H9 (cell line): ENCODE measurements at regions not wholly inside any gene's neighbourhood (a gene's known extent, or its start where the extent isn't known, plus 50 kb on each side); places are given as distances from the start of the nearest gene placed in this dataset.

Experiments
- DNase-seq: peaks from one replicate; pipeline ENCODE4 v3.0.0-alpha.2; 2017
- H2AFZ ChIP-seq: one replicate; pipeline ENCODE4 v1.6.1; 2013; ENCODE audit warnings: mild to moderate bottlenecking, low read length, control low read depth, moderate library complexity
- H2AK5ac ChIP-seq: 2 replicates; pipeline ENCODE4 v1.6.1; 2013; ENCODE audit warnings: low read length, control low read depth, mixed read lengths; ENCODE audit not compliant: insufficient read length
- H2BK120ac ChIP-seq: one replicate; pipeline ENCODE4 v1.6.1; 2013; ENCODE audit warnings: low read depth, mild to moderate bottlenecking, low read length, control low read depth, inconsistent platforms; ENCODE audit not compliant: poor library complexity, severe bottlenecking
- H2BK12ac ChIP-seq: 2 replicates; pipeline ENCODE4 v1.6.1; 2013; ENCODE audit warnings: low read length, control low read depth, mixed read lengths, low read depth; ENCODE audit not compliant: insufficient read length
- H2BK15ac ChIP-seq: 2 replicates; pipeline ENCODE4 v1.6.1; 2013; ENCODE audit warnings: low read depth, low read length, control low read depth
- H2BK20ac ChIP-seq: one replicate; pipeline ENCODE4 v1.6.1; 2013; ENCODE audit warnings: low read depth, mild to moderate bottlenecking, low read length, control low read depth, inconsistent platforms; ENCODE audit not compliant: poor library complexity, severe bottlenecking
- H2BK5ac ChIP-seq: 2 replicates; pipeline ENCODE4 v1.6.1; 2013; ENCODE audit warnings: low read length, control low read depth, mixed read lengths; ENCODE audit not compliant: insufficient read length
- H3K14ac ChIP-seq: 2 replicates; pipeline ENCODE4 v1.6.1; 2013; ENCODE audit warnings: low read length, control low read depth; ENCODE audit not compliant: insufficient read depth
- H3K18ac ChIP-seq: 2 replicates; pipeline ENCODE4 v1.6.1; 2013; ENCODE audit warnings: low read depth, mild to moderate bottlenecking, mixed read lengths, low read length, control low read depth; ENCODE audit not compliant: insufficient read length
- H3K23ac ChIP-seq: 2 replicates; pipeline ENCODE4 v1.6.1; 2013; ENCODE audit warnings: low read length, control low read depth, mixed read lengths, low read depth; ENCODE audit not compliant: insufficient read length
- H3K23me2 ChIP-seq: 2 replicates; pipeline ENCODE4 v1.6.1; 2013; ENCODE audit warnings: low read depth, mild to moderate bottlenecking, mixed read lengths, low read length, control low read depth; ENCODE audit not compliant: insufficient read length, poor library complexity, severe bottlenecking
- H3K27ac ChIP-seq: 2 replicates; pipeline ENCODE4 v1.5.1; 2013; ENCODE audit warnings: low read length, control low read depth, mixed read lengths, low read depth; ENCODE audit not compliant: insufficient read length
- H3K27me3 ChIP-seq: 2 replicates; pipeline ENCODE4 v1.6.1; 2013; ENCODE audit warnings: low read length, control low read depth, inconsistent platforms; ENCODE audit not compliant: insufficient read depth
- H3K4ac ChIP-seq: 2 replicates; pipeline ENCODE4 v1.6.1; 2013; ENCODE audit warnings: low read depth, mild to moderate bottlenecking, control low read depth, inconsistent platforms, low read length, moderate library complexity
- H3K4me1 ChIP-seq: 2 replicates; pipeline ENCODE4 v1.6.1; 2013; ENCODE audit warnings: low read length, control low read depth, inconsistent platforms; ENCODE audit not compliant: insufficient read depth
- H3K4me2 ChIP-seq: 2 replicates; pipeline ENCODE4 v1.6.1; 2013; ENCODE audit warnings: low read length, control low read depth, mixed read lengths; ENCODE audit not compliant: insufficient read length, insufficient read depth
- H3K56ac ChIP-seq: 2 replicates; pipeline ENCODE4 v1.6.1; 2013; ENCODE audit warnings: low read depth, mild to moderate bottlenecking, mixed read lengths, low read length, control low read depth; ENCODE audit not compliant: insufficient read length
- H3K79me1 ChIP-seq: 2 replicates; pipeline ENCODE4 v1.6.1; 2013; ENCODE audit warnings: low read depth, mild to moderate bottlenecking, moderate library complexity, low read length, control low read depth, inconsistent platforms; ENCODE audit not compliant: insufficient read depth, poor library complexity, severe bottlenecking
- H3K79me2 ChIP-seq: 2 replicates; pipeline ENCODE4 v1.6.1; 2013; ENCODE audit warnings: low read length, control low read depth, inconsistent platforms; ENCODE audit not compliant: insufficient read depth
- H3K9ac ChIP-seq: 2 replicates; pipeline ENCODE4 v1.6.1; 2013; ENCODE audit warnings: low read length, control low read depth, mixed read lengths; ENCODE audit not compliant: insufficient read length; ENCODE audit errors: extremely low read depth
- H3K9me3 ChIP-seq: one replicate; pipeline ENCODE4 v1.6.1; 2013; ENCODE audit warnings: low read depth, low read length, inconsistent platforms; ENCODE audit not compliant: control insufficient read depth
- H3T11ph ChIP-seq: one replicate; pipeline ENCODE4 v1.6.1; 2013; ENCODE audit warnings: mild to moderate bottlenecking, low read length, control low read depth, inconsistent platforms
- H4K20me1 ChIP-seq: one replicate; pipeline ENCODE4 v1.6.1; 2013; ENCODE audit not compliant: control insufficient read depth, insufficient read length, insufficient read depth
- H4K5ac ChIP-seq: 2 replicates; pipeline ENCODE4 v1.6.1; 2013; ENCODE audit warnings: low read depth, mild to moderate bottlenecking, mixed read lengths, low read length, control low read depth; ENCODE audit not compliant: insufficient read length
- H4K8ac ChIP-seq: replicated peaks from 2 replicates; pipeline ENCODE4 v1.6.1; 2013; ENCODE audit warnings: low read length, control low read depth, mixed read lengths, low read depth; ENCODE audit not compliant: insufficient read length
- H4K91ac ChIP-seq: 2 replicates; pipeline ENCODE4 v1.6.1; 2013; ENCODE audit warnings: low read depth, mild to moderate bottlenecking, moderate library complexity, mixed read lengths, low read length, control low read depth; ENCODE audit not compliant: insufficient read length
- H3K27ac Mint-ChIP-seq, 3 experiments: 2 replicates in 2 of 3; 3 replicates in 1 of 3; pipeline ENCODE4 v1.8.0; 2020 to 2021; ENCODE audit warnings: mixed read lengths in 3 of 3, mild to moderate bottlenecking in 1 of 3, moderate library complexity in 1 of 3
- H3K27me3 Mint-ChIP-seq: 2 replicates; pipeline ENCODE4 v1.8.0; 2021; ENCODE audit warnings: low read depth, mild to moderate bottlenecking, moderate library complexity, mixed read lengths
- H3K36me3 Mint-ChIP-seq, 3 experiments: 2 replicates in 2 of 3; 3 replicates in 1 of 3; pipeline ENCODE4 v1.8.0; 2020 to 2021; ENCODE audit warnings: low read depth in 3 of 3, mixed read lengths in 3 of 3; ENCODE audit not compliant: insufficient read depth in 1 of 3
- H3K4me1 Mint-ChIP-seq, 2 experiments: 2 replicates each; pipeline ENCODE4 v1.8.0; 2020; ENCODE audit warnings: mixed read lengths in 2 of 2
- H3K4me3 Mint-ChIP-seq, 2 experiments: 2 replicates in 1 of 2; 3 replicates in 1 of 2; pipeline ENCODE4 v1.8.0; 2020 to 2021; ENCODE audit warnings: mild to moderate bottlenecking in 2 of 2, mixed read lengths in 2 of 2, moderate library complexity in 1 of 2
- H3K9me3 Mint-ChIP-seq, 2 experiments: 2 replicates in 1 of 2; 3 replicates in 1 of 2; pipeline ENCODE4 v1.8.0; 2020; ENCODE audit warnings: mild to moderate bottlenecking in 2 of 2, mixed read lengths in 2 of 2, moderate library complexity in 1 of 2
- CTCF ChIP-seq: fragments of 200-600 bp; sonication (generic); conservative IDR thresholded peaks from 3 replicates; pipeline ENCODE4 v1.8.0; 2021; ENCODE audit warnings: antibody characterized with exemption, mild to moderate bottlenecking
- WGBS: extraction: QIAGEN DNeasy Blood & Tissue Kit; methylation state at CpG from one replicate; pipeline ENCODE4 v1.1.7; 2013; ENCODE audit warnings: missing lambda C conversion rate, low lambda C conversion rate, mixed read lengths; ENCODE audit not compliant: insufficient read length; ENCODE audit errors: extremely low coverage; 5-methylcytosine and 5-hydroxymethylcytosine counted together

GRCh38 chr12:92290886-92291285 lies 145.2 kb upstream of the BTG1 start:
- no peak overlapping the region for H3K56ac ChIP-seq

More at GRCh38 chr12:92290886-92291285, 145.2 kb upstream of the BTG1 start:
- H3K4ac ChIP-seq, result no peak overlapping the region
- WGBS, result no CpG with 5 or more reads among the region's 1 CpG
- H2BK120ac ChIP-seq, result no peak overlapping the region
- TF ChIP-seq CTCF, result no peak
- no peaks in the 10 kb centered on the region for H3K23me2 ChIP-seq
- H4K91ac ChIP-seq, result no peak overlapping the region
- H3K4me1 Mint-ChIP-seq, result peaks cover 0 to 5% of the 10 kb centered on the region in 2 experiments; a peak in 2 of 4 replicates
- no peak overlapping the region for H3K4me3 Mint-ChIP-seq
- H3K27me3 ChIP-seq, result no peaks in the 10 kb centered on the region
- no peak overlapping the region for H3K27ac Mint-ChIP-seq
- H4K8ac ChIP-seq, result no peak overlapping the region
- H4K5ac ChIP-seq, result no peak overlapping the region
- H2BK12ac ChIP-seq, result no peak overlapping the region
- no peaks in the 10 kb centered on the region for H4K20me1 ChIP-seq
- DNase-seq, result no peak
- H3K14ac ChIP-seq, result no peak overlapping the region
- no peak overlapping the region for H2AFZ ChIP-seq
- no peak overlapping the region for H2AK5ac ChIP-seq
- no peak overlapping the region for H2BK15ac ChIP-seq
- H3K79me2 ChIP-seq, result no peaks in the 10 kb centered on the region
- H2BK5ac ChIP-seq, result no peak overlapping the region
- H3K27ac ChIP-seq, result no peak overlapping the region
- no peak overlapping the region for H3K9ac ChIP-seq
- no peaks in the 10 kb centered on the region for H3K27me3 Mint-ChIP-seq
- H3K79me1 ChIP-seq, result no peaks in the 10 kb centered on the region
- H3K9me3 ChIP-seq, result no peaks in the 10 kb centered on the region
- no peak overlapping the region for H3K18ac ChIP-seq
- H3K36me3 Mint-ChIP-seq, result no peaks in the 10 kb centered on the region
- H3K4me1 ChIP-seq, result no peaks in the 10 kb centered on the region
- no peak overlapping the region for H3K23ac ChIP-seq
- H3T11ph ChIP-seq, result no peak overlapping the region
- no peak overlapping the region for H2BK20ac ChIP-seq
- H3K4me2 ChIP-seq, result no peak overlapping the region
- H3K9me3 Mint-ChIP-seq, result no peaks in the 10 kb centered on the region
